SU-DHL-6 (cell line): ENCODE measurements at regions not wholly inside any gene's neighbourhood (a gene's known extent, or its start where the extent isn't known, plus 50 kb on each side); places are given as distances from the start of the nearest gene placed in this dataset.

ENCODE experiments used
- EZH2phosphoT487 ChIP-seq: fragments of 200-600 bp; sonication (generic), shearing (Covaris generic); conservative IDR thresholded peaks from 2 replicates; pipeline ENCODE4 v1.6.1; 2018; ENCODE audit warnings: mild to moderate bottlenecking, antibody characterized with exemption, low read length, moderate library complexity, mixed read lengths
- TF ChIP-seq, protein P1 (sequence below): fragments of 200-600 bp; sonication (generic); IDR thresholded peaks from one replicate; pipeline ENCODE4 v1.5.1; 2017; ENCODE audit warnings: antibody characterized with exemption, mild to moderate bottlenecking, low read length, moderate library complexity; ENCODE audit not compliant: insufficient read depth, poor library complexity, severe bottlenecking

GRCh38 chr17:36813357-36813756 lies 123.9 kb upstream of the LHX1 start:
- TF ChIP-seq, protein P1, sequence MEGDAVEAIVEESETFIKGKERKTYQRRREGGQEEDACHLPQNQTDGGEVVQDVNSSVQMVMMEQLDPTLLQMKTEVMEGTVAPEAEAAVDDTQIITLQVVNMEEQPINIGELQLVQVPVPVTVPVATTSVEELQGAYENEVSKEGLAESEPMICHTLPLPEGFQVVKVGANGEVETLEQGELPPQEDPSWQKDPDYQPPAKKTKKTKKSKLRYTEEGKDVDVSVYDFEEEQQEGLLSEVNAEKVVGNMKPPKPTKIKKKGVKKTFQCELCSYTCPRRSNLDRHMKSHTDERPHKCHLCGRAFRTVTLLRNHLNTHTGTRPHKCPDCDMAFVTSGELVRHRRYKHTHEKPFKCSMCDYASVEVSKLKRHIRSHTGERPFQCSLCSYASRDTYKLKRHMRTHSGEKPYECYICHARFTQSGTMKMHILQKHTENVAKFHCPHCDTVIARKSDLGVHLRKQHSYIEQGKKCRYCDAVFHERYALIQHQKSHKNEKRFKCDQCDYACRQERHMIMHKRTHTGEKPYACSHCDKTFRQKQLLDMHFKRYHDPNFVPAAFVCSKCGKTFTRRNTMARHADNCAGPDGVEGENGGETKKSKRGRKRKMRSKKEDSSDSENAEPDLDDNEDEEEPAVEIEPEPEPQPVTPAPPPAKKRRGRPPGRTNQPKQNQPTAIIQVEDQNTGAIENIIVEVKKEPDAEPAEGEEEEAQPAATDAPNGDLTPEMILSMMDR = no peak
- no peak for TF ChIP-seq EZH2phosphoT487
